ENCODE measurements at regions not wholly inside any gene's neighbourhood (a gene's known extent, or its start where the extent isn't known, plus 50 kb on each side); places are given as distances from the start of the nearest gene placed in this dataset.

DNA sequence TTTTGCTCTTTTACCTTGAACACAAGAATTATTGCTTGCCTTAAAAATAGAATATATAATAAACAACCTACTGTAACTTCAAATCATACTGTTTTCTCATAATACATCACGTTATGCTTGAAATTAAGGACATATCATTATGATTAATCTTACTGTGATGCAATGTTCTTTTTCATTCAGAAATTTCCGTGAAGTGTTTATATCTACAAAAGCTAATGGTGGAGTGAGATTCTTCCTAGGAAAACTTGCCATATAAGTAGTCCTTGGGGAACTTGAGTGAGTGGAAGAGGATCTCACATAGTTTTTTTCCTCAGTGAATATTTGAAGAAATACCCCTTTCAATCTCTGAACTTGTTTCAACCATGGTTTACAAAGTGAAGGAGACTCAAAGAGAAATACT, 498.7 kb upstream of the CBLB start:
- TF ChIP-seq, protein P1, sequence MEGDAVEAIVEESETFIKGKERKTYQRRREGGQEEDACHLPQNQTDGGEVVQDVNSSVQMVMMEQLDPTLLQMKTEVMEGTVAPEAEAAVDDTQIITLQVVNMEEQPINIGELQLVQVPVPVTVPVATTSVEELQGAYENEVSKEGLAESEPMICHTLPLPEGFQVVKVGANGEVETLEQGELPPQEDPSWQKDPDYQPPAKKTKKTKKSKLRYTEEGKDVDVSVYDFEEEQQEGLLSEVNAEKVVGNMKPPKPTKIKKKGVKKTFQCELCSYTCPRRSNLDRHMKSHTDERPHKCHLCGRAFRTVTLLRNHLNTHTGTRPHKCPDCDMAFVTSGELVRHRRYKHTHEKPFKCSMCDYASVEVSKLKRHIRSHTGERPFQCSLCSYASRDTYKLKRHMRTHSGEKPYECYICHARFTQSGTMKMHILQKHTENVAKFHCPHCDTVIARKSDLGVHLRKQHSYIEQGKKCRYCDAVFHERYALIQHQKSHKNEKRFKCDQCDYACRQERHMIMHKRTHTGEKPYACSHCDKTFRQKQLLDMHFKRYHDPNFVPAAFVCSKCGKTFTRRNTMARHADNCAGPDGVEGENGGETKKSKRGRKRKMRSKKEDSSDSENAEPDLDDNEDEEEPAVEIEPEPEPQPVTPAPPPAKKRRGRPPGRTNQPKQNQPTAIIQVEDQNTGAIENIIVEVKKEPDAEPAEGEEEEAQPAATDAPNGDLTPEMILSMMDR (conservative IDR thresholded peaks at IDR 0.05; ENCODE audit: low read depth in 2 of 2): no peak
- TF ChIP-seq POLR2AphosphoS5 (IDR thresholded peaks at IDR 0.05; ENCODE audit: low read depth) (no peak), EZH2 (IDR thresholded peaks at IDR 0.05; ENCODE audit: low read depth, unreplicated experiment) (no peak), CREB1 (CRISPR knock-in tag; IDR thresholded peaks at IDR 0.05; ENCODE audit: low read depth) (no peak)
- TF ChIP-seq, protein P2, sequence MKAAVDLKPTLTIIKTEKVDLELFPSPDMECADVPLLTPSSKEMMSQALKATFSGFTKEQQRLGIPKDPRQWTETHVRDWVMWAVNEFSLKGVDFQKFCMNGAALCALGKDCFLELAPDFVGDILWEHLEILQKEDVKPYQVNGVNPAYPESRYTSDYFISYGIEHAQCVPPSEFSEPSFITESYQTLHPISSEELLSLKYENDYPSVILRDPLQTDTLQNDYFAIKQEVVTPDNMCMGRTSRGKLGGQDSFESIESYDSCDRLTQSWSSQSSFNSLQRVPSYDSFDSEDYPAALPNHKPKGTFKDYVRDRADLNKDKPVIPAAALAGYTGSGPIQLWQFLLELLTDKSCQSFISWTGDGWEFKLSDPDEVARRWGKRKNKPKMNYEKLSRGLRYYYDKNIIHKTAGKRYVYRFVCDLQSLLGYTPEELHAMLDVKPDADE (IDR thresholded peaks at IDR 0.05): no peak
- TF ChIP-seq, protein P3, sequence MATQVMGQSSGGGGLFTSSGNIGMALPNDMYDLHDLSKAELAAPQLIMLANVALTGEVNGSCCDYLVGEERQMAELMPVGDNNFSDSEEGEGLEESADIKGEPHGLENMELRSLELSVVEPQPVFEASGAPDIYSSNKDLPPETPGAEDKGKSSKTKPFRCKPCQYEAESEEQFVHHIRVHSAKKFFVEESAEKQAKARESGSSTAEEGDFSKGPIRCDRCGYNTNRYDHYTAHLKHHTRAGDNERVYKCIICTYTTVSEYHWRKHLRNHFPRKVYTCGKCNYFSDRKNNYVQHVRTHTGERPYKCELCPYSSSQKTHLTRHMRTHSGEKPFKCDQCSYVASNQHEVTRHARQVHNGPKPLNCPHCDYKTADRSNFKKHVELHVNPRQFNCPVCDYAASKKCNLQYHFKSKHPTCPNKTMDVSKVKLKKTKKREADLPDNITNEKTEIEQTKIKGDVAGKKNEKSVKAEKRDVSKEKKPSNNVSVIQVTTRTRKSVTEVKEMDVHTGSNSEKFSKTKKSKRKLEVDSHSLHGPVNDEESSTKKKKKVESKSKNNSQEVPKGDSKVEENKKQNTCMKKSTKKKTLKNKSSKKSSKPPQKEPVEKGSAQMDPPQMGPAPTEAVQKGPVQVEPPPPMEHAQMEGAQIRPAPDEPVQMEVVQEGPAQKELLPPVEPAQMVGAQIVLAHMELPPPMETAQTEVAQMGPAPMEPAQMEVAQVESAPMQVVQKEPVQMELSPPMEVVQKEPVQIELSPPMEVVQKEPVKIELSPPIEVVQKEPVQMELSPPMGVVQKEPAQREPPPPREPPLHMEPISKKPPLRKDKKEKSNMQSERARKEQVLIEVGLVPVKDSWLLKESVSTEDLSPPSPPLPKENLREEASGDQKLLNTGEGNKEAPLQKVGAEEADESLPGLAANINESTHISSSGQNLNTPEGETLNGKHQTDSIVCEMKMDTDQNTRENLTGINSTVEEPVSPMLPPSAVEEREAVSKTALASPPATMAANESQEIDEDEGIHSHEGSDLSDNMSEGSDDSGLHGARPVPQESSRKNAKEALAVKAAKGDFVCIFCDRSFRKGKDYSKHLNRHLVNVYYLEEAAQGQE (IDR thresholded peaks at IDR 0.05; ENCODE audit: unreplicated experiment): no peak

Measured in GM23338 (cell line).